Suprapubic skin (tissue), 3 donors: ENCODE measurements at regions not wholly inside any gene's neighbourhood (a gene's known extent, or its start where the extent isn't known, plus 50 kb on each side); places are given as distances from the start of the nearest gene placed in this dataset.

Source experiments
- POLR2A ChIP-seq, 2 donors: fragments of 450-650 bp; IDR thresholded peaks; one replicate each; pipeline ENCODE4 v1.6.1; 2017; ENCODE audit warnings: antibody characterized with exemption in 2 of 2, mild to moderate bottlenecking in 2 of 2, moderate library complexity in 2 of 2
- TF ChIP-seq, protein P1 (sequence below), 2 donors: fragments of 200-600 bp in 1 of 2; fragments of 450-650 bp in 1 of 2; sonication (generic) in 1 of 2; IDR thresholded peaks; one replicate each; pipeline ENCODE4 v1.5.1; 2016 to 2019; ENCODE audit warnings: antibody characterized with exemption in 2 of 2, mild to moderate bottlenecking in 1 of 2, moderate library complexity in 1 of 2

- TF ChIP-seq, protein P1, sequence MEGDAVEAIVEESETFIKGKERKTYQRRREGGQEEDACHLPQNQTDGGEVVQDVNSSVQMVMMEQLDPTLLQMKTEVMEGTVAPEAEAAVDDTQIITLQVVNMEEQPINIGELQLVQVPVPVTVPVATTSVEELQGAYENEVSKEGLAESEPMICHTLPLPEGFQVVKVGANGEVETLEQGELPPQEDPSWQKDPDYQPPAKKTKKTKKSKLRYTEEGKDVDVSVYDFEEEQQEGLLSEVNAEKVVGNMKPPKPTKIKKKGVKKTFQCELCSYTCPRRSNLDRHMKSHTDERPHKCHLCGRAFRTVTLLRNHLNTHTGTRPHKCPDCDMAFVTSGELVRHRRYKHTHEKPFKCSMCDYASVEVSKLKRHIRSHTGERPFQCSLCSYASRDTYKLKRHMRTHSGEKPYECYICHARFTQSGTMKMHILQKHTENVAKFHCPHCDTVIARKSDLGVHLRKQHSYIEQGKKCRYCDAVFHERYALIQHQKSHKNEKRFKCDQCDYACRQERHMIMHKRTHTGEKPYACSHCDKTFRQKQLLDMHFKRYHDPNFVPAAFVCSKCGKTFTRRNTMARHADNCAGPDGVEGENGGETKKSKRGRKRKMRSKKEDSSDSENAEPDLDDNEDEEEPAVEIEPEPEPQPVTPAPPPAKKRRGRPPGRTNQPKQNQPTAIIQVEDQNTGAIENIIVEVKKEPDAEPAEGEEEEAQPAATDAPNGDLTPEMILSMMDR (IDR thresholded peaks at IDR 0.05): no peak
- no peak for TF ChIP-seq POLR2A (IDR thresholded peaks at IDR 0.05)
Observed at GRCh38 chr20:48437146-48437545, 390.7 kb downstream of the PREX1 start.
